ENCODE measurements at regions not wholly inside any gene's neighbourhood (a gene's known extent, or its start where the extent isn't known, plus 50 kb on each side); places are given as distances from the start of the nearest gene placed in this dataset.

GRCh38 chr5:109938453-109938852 lies 248.7 kb downstream of the MAN2A1 start:
- no peak for DNase-seq
- intact Hi-C loops (cut with micrococcal nuclease; ENCODE audit: unreplicated experiment): no loop called here
- BruUV-seq (replicated peaks): no TSS peak
- H3K4me3 Mint-ChIP-seq (ENCODE audit: low read depth, unreplicated experiment): no peak overlapping the region
- no peaks in the 10 kb centered on the region for H3K27me3 Mint-ChIP-seq (ENCODE audit: unreplicated experiment)
- no peak overlapping the region for H3K27ac Mint-ChIP-seq (ENCODE audit: unreplicated experiment)
- no peaks in the 10 kb centered on the region for H3K36me3 Mint-ChIP-seq (ENCODE audit: insufficient read depth, unreplicated experiment)
- CTCF ChIA-PET: no interaction called here
- no peaks in the 10 kb centered on the region for H3K4me1 Mint-ChIP-seq (ENCODE audit: low read depth, unreplicated experiment)
- peaks cover 4% of the 10 kb centered on the region for H3K9me3 Mint-ChIP-seq (ENCODE audit: low read depth, unreplicated experiment)
- TF ChIP-seq, protein P1, sequence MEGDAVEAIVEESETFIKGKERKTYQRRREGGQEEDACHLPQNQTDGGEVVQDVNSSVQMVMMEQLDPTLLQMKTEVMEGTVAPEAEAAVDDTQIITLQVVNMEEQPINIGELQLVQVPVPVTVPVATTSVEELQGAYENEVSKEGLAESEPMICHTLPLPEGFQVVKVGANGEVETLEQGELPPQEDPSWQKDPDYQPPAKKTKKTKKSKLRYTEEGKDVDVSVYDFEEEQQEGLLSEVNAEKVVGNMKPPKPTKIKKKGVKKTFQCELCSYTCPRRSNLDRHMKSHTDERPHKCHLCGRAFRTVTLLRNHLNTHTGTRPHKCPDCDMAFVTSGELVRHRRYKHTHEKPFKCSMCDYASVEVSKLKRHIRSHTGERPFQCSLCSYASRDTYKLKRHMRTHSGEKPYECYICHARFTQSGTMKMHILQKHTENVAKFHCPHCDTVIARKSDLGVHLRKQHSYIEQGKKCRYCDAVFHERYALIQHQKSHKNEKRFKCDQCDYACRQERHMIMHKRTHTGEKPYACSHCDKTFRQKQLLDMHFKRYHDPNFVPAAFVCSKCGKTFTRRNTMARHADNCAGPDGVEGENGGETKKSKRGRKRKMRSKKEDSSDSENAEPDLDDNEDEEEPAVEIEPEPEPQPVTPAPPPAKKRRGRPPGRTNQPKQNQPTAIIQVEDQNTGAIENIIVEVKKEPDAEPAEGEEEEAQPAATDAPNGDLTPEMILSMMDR (IDR thresholded peaks at IDR 0.05; ENCODE audit: unreplicated experiment): no peak

DNA sequence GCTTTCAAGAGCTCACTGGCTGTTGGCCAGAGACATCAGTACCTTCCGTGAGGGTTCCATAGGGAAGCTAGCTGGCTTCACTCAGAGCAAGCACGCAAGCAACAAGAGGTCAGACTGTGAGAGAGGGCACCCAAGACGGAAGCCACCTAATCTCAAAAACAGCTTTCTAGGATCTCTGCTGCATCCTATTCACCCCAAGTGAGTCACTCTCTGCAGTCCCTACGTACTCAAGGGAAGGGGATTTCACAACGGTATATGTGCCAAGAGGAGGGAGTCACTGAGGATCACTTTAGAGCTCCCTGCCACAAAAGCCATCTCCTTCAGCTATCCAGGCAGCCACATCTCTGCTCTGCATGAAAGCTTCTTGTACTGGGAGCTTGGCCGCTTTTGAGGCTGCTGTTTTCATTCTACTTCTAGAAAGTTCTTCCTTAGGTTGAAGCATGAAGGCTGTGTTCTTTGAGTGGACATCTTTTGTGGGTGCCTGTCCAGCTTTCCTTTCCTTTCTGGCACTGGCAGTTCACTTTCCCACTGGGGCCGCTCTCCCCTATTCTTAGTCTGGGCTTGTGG lies 249.5 kb downstream of the MAN2A1 start:
- Mint-ChIP-seq H3K27me3 (ENCODE audit: unreplicated experiment) (peaks cover 1% of the 10 kb centered on the region), H3K4me1 (ENCODE audit: low read depth, unreplicated experiment) (no peaks in the 10 kb centered on the region), H3K36me3 (ENCODE audit: insufficient read depth, unreplicated experiment) (no peaks in the 10 kb centered on the region), H3K27ac (ENCODE audit: unreplicated experiment) (no peak overlapping the region), H3K9me3 (ENCODE audit: low read depth, unreplicated experiment) (peaks cover 4% of the 10 kb centered on the region), H3K4me3 (ENCODE audit: low read depth, unreplicated experiment) (no peak overlapping the region)
- CTCF ChIA-PET: no interaction called here
- BruUV-seq (replicated peaks): no TSS peak
- no peak for DNase-seq
- intact Hi-C loops (cut with micrococcal nuclease; ENCODE audit: unreplicated experiment): no loop called here
- TF ChIP-seq, protein P1 (IDR thresholded peaks at IDR 0.05; ENCODE audit: unreplicated experiment): no peak

DNA sequence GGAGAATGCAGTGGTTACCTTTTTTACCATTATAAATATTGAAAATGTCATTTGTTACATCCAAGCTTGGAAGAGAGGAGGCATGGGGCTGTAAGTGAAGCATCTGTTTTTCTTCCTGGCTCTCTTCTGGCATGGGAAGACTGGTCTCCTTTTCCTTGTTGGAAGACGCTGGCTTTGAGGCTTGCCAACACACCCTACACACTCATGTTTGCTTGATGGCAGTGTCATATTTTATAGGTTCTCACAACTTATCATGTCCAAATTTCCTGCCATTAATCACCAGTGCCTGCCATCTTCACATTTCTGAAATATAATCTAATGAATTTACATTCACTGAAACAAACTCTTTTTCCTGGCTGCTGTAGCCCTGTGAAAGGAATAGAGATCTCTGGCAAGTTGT lies 252.9 kb downstream of the MAN2A1 start:
- H3K27me3 Mint-ChIP-seq (ENCODE audit: unreplicated experiment): peaks cover 34% of the 10 kb centered on the region
- H3K4me3 Mint-ChIP-seq (ENCODE audit: low read depth, unreplicated experiment): no peak overlapping the region
- intact Hi-C loops (cut with micrococcal nuclease; ENCODE audit: unreplicated experiment): no loop called here
- DNase-seq: no peak
- peaks cover 4% of the 10 kb centered on the region for H3K9me3 Mint-ChIP-seq (ENCODE audit: low read depth, unreplicated experiment)
- H3K27ac Mint-ChIP-seq (ENCODE audit: unreplicated experiment): no peak overlapping the region
- CTCF ChIA-PET: no interaction called here
- TF ChIP-seq, protein P1 (IDR thresholded peaks at IDR 0.05; ENCODE audit: unreplicated experiment): no peak
- BruUV-seq (replicated peaks): no TSS peak
- H3K36me3 Mint-ChIP-seq (ENCODE audit: insufficient read depth, unreplicated experiment): no peaks in the 10 kb centered on the region
- no peaks in the 10 kb centered on the region for H3K4me1 Mint-ChIP-seq (ENCODE audit: low read depth, unreplicated experiment)

DNA sequence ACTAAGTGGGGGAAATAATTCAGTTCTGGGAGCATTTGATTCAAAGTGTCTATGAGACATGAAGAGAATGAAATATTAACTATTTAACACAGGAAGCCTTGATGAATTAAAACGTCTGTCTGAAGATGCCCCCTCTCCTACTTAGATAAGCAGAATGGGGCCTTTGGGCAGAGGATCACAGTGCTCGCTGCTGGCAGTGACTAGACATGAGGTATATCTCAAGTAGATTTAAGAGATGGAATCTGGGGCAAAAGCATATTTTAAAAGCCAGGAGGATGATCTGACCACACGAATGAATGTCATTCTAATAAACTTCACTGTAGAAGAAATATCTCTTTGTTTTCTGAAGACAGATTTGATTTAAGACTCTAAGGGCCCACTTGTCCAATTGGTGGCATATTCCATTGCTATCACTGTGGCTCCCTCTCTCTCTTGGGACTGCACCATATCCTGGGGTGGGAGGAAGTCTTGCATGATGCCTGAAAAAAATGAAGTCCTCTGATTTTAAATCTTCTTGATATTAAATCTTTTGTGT lies 254.0 kb downstream of the MAN2A1 start:
- no peaks in the 10 kb centered on the region for H3K36me3 Mint-ChIP-seq (ENCODE audit: insufficient read depth, unreplicated experiment)
- CTCF ChIA-PET: interaction anchor here (0.7 kb wide), 1 partner anchor 95 kb away, joined by 6 read pairs; no protein-coding TSS in a partner anchor
- intact Hi-C loops (cut with micrococcal nuclease; ENCODE audit: unreplicated experiment): no loop called here

More for the DNA sequence above, 254.0 kb downstream of the MAN2A1 start:
- Mint-ChIP-seq H3K27ac (ENCODE audit: unreplicated experiment) (no peak overlapping the region), H3K9me3 (ENCODE audit: low read depth, unreplicated experiment) (peaks cover 4% of the 10 kb centered on the region), H3K4me3 (ENCODE audit: low read depth, unreplicated experiment) (no peak overlapping the region), H3K4me1 (ENCODE audit: low read depth, unreplicated experiment) (no peaks in the 10 kb centered on the region), H3K27me3 (ENCODE audit: unreplicated experiment) (peaks cover 34% of the 10 kb centered on the region)
- no peak for DNase-seq
- TF ChIP-seq, protein P1 (IDR thresholded peaks at IDR 0.05; ENCODE audit: unreplicated experiment): no peak
- no TSS peak for BruUV-seq (replicated peaks)

Measured in Calu3 (cell line).